MCF 10A (cell line): ENCODE measurements at regions not wholly inside any gene's neighbourhood (a gene's known extent, or its start where the extent isn't known, plus 50 kb on each side); places are given as distances from the start of the nearest gene placed in this dataset.

Experiments used
- BruUV-seq: library from RNA; stranded (reverse); fragments of 400-500 nt; replicated peaks from 2 replicates; lab custom pipeline; 2021; lab: Mats Ljungman, UMichigan
- CTCF ChIA-PET: fragments of 300-600 bp; sonication (Branson Sonifier 250); formaldehyde crosslinking; extraction: SDS; loops from one replicate; lab custom pipeline; 2021; ENCODE audit warnings: antibody characterized with exemption, inconsistent platforms; lab: Yijun Ruan, JAX
- POLR2A ChIA-PET: fragments of 300-600, 350-650 bp; sonication (Branson Sonifier 250); formaldehyde crosslinking; extraction: SDS; loops from one replicate; lab custom pipeline; 2020; ENCODE audit warnings: antibody characterized with exemption, inconsistent platforms; lab: Yijun Ruan, JAX
- DNase-seq: peaks from one replicate; pipeline ENCODE4 v3.0.0-alpha.2; 2018; ENCODE audit not compliant: unreplicated experiment
- H3K27ac Mint-ChIP-seq: one replicate; pipeline ENCODE4 v1.8.0; 2022; ENCODE audit warnings: mild to moderate bottlenecking, low read depth, mixed read lengths; ENCODE audit not compliant: unreplicated experiment
- H3K27me3 Mint-ChIP-seq: one replicate; pipeline ENCODE4 v1.8.0; 2022; ENCODE audit warnings: mixed read lengths; ENCODE audit not compliant: insufficient read depth, unreplicated experiment
- H3K36me3 Mint-ChIP-seq: one replicate; pipeline ENCODE4 v1.8.0; 2022; ENCODE audit warnings: mild to moderate bottlenecking, moderate library complexity, mixed read lengths; ENCODE audit not compliant: insufficient read depth, unreplicated experiment
- H3K4me1 Mint-ChIP-seq: one replicate; pipeline ENCODE4 v1.8.0; 2022; ENCODE audit warnings: mixed read lengths; ENCODE audit not compliant: insufficient read depth, unreplicated experiment
- H3K4me3 Mint-ChIP-seq: one replicate; pipeline ENCODE4 v1.8.0; 2022; ENCODE audit warnings: mild to moderate bottlenecking, moderate library complexity, mixed read lengths; ENCODE audit not compliant: unreplicated experiment
- H3K9me3 Mint-ChIP-seq: one replicate; pipeline ENCODE4 v1.8.0; 2022; ENCODE audit warnings: mixed read lengths; ENCODE audit not compliant: unreplicated experiment
- CTCF ChIP-seq: fragments of 200-600 bp; IDR thresholded peaks from one replicate; pipeline ENCODE4 v1.8.0; 2022; ENCODE audit warnings: antibody characterized with exemption, mild to moderate bottlenecking; ENCODE audit not compliant: unreplicated experiment
- intact Hi-C: fragments of 100-400 bp; cut with micrococcal nuclease; formaldehyde crosslinking; loops from 2 replicates; pipeline ENCODE4 v1.14.1; 2022

GRCh38 chr4:143118663-143119062, 66.1 kb upstream of the USP38 start:
- DNase-seq, result no peak
- Mint-ChIP-seq H3K4me1 (no peaks in the 10 kb centered on the region), H3K27me3 (no peaks in the 10 kb centered on the region), H3K4me3 (no peak overlapping the region), H3K9me3 (no peaks in the 10 kb centered on the region), H3K36me3 (no peaks in the 10 kb centered on the region), H3K27ac (no peak overlapping the region)
- ChIA-PET CTCF (no interaction called here), POLR2A (no interaction called here)
- intact Hi-C loops, result no loop called here
- no peak for TF ChIP-seq CTCF
- no TSS peak for BruUV-seq

DNA sequence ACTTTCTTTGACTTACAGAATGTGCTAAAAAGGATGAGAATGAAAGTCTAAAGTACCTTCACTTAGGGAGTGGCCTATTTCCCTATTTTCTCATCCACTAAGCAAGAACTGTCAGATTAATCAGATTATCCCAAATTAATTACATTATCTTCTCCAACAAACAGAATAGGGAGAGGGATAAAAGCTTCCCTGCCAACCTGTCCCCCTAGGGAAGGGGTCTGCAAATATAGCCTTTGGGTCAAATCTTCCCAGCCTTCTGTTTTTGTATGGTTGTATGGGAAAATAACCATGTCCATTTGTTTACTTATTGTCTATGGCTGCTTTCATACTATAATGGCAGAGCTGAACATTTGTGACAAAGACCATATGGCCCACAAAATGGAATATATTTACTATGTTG, 57.1 kb upstream of the USP38 start:
- TF ChIP-seq CTCF, result no peak
- Mint-ChIP-seq H3K27ac (no peak overlapping the region), H3K36me3 (no peaks in the 10 kb centered on the region), H3K27me3 (no peaks in the 10 kb centered on the region), H3K9me3 (no peaks in the 10 kb centered on the region), H3K4me1 (no peaks in the 10 kb centered on the region), H3K4me3 (no peak overlapping the region)
- ChIA-PET CTCF (interaction anchor here (0.6 to 1.0 kb wide), 2 partner anchors 18 to 245 kb away, joined by 3 read pairs; no protein-coding TSS in a partner anchor), POLR2A (no interaction called here)
- intact Hi-C loops, result no loop called here
- no TSS peak for BruUV-seq
- DNase-seq, result no peak

GRCh38 chr4:143133977-143134376, 50.7 kb upstream of the USP38 start:
- intact Hi-C loops, result no loop called here
- H3K4me1 Mint-ChIP-seq, result no peaks in the 10 kb centered on the region
- no peak overlapping the region for H3K27ac Mint-ChIP-seq
- no peaks in the 10 kb centered on the region for H3K9me3 Mint-ChIP-seq
- no TSS peak for BruUV-seq
- H3K36me3 Mint-ChIP-seq, result no peaks in the 10 kb centered on the region
- POLR2A ChIA-PET, result no interaction called here
- CTCF ChIA-PET, result interaction anchor here (0.7 kb wide), 1 partner anchor 114 kb away, joined by 3 read pairs; no protein-coding TSS in a partner anchor
- no peak overlapping the region for H3K4me3 Mint-ChIP-seq
- no peaks in the 10 kb centered on the region for H3K27me3 Mint-ChIP-seq
- DNase-seq, result no peak
- no peak for TF ChIP-seq CTCF
